GM18508 (cell line): ENCODE measurements at regions not wholly inside any gene's neighbourhood (a gene's known extent, or its start where the extent isn't known, plus 50 kb on each side); places are given as distances from the start of the nearest gene placed in this dataset.
"Not testable (repeated sequence)": the region's sequence is repeated elsewhere in the genome, so short reads cannot be mapped to it uniquely, and the experiment has no call there.

Experiments
- ATAC-seq: cut with Tn5 transposase; IDR thresholded peaks from one replicate; pipeline ENCODE4 v1.9.1; 2021; ENCODE audit warnings: moderate number of reproducible peaks; ENCODE audit not compliant: insufficient read depth, unreplicated experiment

DNA sequence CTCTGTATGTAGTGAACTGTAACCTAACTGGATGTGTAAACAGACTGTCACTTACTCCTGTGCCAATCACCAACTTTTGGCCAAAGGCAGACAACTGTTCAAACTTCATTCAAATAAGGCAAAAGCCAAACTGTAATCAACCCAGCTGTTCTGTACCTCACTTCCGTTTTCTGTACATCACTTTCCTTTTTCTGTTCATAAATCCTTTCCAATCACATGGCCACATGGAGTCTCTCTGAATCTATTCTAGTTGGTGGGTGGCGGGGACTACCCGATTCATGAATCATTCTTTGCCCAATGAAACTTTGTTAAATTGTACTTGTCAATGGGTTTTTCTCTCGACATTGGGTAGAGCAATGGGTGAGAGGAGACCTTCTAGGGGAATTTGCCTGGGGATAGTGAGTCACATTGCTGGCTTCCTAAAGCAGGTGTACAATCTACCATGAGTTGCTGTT lies 178.3 kb upstream of the RFC3 start:
- peak; percentile 61 for ATAC-seq

DNA sequence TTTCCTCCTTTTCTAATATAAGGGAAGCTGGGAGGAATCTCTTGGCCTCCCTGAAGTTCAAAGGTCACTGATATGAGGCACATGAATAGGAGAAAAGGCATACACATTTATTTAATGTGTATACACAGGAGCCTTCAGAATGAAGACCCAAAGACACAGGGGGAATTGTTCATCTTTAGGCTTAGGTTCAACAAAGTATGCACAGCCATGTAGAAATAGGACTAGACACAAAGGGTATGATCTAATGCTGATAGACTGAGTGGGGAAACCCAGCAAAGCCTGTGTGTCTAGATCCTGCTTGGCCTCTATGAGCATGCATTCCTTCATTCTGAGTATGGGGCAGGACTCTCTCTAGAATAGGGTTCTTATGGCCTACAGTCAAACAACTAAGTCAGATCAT lies 177.1 kb upstream of the RFC3 start:
- no peak for ATAC-seq

DNA sequence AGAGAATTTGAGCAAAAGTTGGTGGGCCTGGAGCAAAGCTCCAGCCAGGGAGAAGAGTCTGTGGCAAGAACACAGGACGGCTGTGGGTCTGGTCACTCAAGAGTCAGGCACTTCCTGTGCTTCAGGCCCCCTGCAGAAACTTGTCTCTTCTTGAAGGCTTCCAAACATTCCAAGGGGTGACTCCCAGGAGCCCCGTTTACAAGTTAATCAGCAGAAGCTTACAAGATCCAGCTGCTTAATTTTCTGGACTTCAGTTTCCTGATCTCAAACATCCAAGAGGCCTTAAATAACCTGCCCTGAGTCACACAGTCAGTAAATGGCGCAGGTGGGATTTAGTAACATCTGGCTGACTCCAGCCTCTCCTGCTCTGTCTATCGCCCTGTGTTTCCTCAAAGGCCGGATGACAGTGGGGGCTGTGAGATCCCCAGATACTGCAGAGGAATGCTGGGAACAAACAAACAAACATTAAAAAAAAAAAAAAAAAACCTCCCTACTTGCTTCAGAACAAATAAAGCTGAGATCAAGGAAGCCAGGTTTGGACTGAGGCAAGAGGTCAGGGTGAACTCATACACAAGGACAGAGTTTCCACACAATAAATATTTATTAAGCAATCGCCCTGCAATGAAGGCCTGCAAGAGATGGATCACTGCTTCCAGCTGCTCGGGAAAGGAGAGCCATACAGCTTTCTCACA lies 175.4 kb upstream of the RFC3 start:
- ATAC-seq = no peak

GRCh38 chr13:33644581-33645543 lies 173.1 kb upstream of the RFC3 start:
- no peak for ATAC-seq

DNA sequence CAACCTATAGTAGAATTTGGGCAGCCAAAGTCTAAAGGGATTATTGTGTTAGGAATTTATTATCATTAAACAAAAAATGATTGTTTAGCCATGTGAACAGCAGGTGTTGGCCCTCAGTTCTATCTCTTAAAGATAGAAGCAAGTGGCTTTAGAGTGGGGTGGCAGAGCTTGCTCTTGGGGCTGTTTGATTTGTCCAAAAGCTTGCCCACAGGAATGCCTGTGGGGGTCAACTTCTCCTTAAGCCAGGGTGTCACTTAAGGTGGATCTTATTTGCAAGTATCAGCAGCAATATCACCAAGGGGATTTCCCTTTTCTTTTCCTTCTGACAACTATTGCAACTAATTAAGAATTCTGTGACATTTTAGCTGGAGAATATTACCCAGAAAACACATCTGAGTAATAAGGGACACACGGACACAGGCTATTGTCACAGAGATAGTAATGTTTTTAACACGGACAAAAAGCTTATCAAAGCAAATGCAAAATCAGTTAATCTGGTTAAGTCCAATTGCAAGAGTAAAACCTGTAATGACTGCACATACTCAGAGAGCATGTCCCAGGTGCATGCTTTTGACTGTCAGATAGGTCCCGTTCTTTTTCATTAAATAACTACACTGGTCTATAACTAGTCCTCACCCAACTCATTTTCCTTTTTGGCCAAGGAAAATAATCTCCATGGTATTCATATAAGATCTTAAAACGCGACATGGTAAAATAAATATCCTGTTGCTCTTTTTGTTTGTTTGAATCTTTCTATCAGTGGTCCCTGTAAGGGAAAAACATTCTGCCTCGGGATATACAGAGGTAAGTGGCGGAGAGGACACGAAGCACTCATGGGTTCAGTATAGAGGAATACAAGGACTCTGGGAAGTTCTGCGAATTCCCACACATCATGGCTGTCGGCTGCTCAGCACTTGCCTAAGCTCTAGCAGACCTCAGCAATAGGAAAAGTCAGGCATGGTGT lies 172.1 kb upstream of the RFC3 start:
- ATAC-seq = no peak

- ATAC-seq = no peak
These were observed 168.6 kb upstream of the RFC3 start for GRCh38 chr13:33649212-33649878.

DNA sequence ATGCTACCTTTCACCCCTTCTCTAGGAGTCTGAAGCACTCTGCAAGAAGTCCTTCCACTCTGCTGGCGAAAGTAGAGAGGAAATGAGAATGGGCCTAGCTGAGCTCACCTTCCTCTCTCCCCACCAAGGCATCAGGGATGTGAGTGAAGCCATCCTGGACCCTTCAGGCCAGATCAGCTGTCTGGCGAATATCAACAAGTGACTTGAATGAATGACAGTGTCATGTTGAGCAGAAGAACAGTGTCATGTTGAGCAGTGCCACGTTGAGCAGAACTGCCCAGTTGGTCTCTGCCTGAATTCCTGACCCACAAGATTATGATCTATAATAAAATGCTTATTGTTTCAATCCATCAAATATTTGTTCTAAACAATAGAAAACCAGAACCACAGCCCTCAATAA lies 166.2 kb upstream of the RFC3 start:
- ATAC-seq = no peak

GRCh38 chr13:33657274-33657673 lies 160.7 kb upstream of the RFC3 start:
- ATAC-seq = no peak

DNA sequence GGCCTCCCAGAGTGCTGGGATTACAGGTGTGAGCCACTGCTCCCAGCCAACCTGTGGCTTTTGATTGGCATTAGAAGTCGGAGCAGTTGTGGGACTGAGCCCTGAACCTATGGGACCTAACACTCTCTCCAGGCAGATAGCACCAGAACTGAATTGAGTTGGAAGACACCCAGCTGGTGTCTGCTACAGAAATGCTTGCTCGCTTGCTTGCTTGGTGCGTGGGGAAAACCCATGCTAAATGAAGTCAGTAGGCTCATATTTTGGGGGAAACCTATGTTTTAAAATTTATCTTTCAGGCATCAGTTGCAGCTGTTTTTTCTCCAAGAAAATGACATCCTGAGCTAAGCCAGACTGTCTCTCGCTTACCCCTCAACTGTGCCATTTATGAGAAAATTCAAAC lies 158.5 kb upstream of the RFC3 start:
- no peak for ATAC-seq

- ATAC-seq = no peak
These were observed 158.1 kb upstream of the RFC3 start for GRCh38 chr13:33659894-33660293.

DNA sequence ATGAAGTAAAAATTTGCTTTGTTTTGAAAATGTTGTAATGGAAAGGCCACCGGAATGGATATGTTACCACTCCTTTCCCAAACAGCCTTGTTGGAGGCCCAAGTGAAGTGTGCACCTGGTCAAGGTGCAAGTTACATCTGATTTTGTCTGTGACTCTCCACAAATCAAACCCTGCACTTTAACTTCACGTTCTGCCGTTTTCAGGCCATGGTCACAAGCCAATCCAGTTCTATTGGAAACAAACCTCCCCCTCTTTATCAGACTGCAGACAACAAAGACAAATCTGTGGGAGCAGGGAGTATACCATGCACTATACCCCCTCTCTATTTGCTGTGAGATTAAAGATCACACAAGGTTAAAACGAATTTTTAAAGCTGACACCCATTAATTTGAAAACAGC lies 155.6 kb upstream of the RFC3 start:
- ATAC-seq = no peak

DNA sequence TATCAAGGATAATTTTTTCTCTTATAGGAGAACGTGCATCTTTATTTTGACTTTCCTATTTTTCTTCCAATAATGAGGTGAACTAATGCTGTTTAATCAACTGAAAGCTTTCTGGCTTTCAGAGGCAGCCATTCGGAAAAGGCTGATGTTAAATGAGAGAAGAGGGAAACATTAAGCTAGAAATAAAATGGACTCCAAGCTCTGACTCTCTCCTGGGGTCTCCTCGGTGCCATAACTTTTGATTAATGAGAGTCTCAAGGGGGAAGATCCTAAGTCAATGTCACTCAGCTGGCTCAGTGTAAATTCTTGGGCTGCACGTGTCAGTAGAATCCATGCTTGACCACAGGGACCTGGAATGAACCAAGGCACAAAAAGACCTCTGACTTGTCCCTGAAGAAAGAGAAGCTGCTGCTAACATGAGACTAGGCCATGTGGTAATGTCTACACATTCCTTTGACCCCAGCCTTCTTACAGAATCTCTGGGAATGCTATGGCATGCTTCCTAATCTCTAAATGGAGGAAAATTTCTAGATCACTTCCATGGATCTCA lies 152.2 kb upstream of the RFC3 start:
- no peak for ATAC-seq

- no peak for ATAC-seq
These were observed 146.4 kb upstream of the RFC3 start for GRCh38 chr13:33671560-33671959.

GRCh38 chr13:33672022-33672421 lies 145.9 kb upstream of the RFC3 start:
- not testable (repeated sequence) for ATAC-seq

GRCh38 chr13:33676045-33676989 lies 141.6 kb upstream of the RFC3 start:
- no peak for ATAC-seq

- no peak for ATAC-seq
These were observed 140.7 kb upstream of the RFC3 start for GRCh38 chr13:33677215-33677614.

DNA sequence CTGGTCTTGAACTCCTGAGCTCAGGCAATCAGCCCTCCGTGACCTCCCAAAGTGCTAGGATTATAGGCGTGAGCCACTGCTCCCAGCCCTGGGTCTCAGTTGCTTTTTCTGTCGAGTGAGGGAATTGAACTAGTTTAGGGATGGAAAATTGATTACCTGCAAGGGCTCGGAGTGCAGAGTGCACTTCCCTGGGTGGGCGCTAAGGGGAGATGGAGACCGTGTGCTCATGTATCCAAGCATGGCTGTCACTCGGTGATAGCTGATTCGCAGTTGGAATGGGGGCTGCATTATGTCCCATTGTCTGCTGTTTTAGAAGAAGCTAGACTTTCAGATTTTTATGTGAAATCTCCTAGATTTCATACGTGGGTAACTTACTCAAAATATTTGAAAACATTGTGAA lies 139.9 kb upstream of the RFC3 start:
- ATAC-seq = no peak

- peak; percentile 94 for ATAC-seq
These were observed 138.9 kb upstream of the RFC3 start for GRCh38 chr13:33678906-33679657.
